GM12878 (cell line): ENCODE measurements at regions not wholly inside any gene's neighbourhood (a gene's known extent, or its start where the extent isn't known, plus 50 kb on each side); places are given as distances from the start of the nearest gene placed in this dataset.

Source experiments
- ATAC-seq: fragments of 200-7000 bp; cut with Tn5 transposase; 3 replicates; pipeline ENCODE4 v1.9.1; 2020; ENCODE audit warnings: mild to moderate bottlenecking, moderate library complexity
- BruUV-seq: library from RNA; stranded (reverse); fragments of 400-500 nt; replicated peaks from 2 replicates; lab custom pipeline; 2021; lab: Mats Ljungman, UMichigan
- CTCF ChIA-PET: fragments of 300-600 bp; sonication (Branson Sonifier 250); formaldehyde crosslinking; extraction: SDS; loops from one replicate; lab custom pipeline; 2021; ENCODE audit warnings: inconsistent platforms; lab: Yijun Ruan, JAX
- POLR2A ChIA-PET: fragments of 350-600 bp; formaldehyde crosslinking; extraction: SDS; loops from one replicate; lab custom pipeline; 2021; ENCODE audit warnings: inconsistent platforms; lab: Charles Lee
- RAD21 ChIA-PET: fragments of 300-600 bp; sonication (Branson Sonifier 250); formaldehyde crosslinking; loops from one replicate; lab custom pipeline; 2023; ENCODE audit warnings: antibody characterized with exemption; ENCODE audit not compliant: unreplicated experiment; lab: Charles Lee
- SMC1A ChIA-PET: fragments of 300-600 bp; sonication (Branson Sonifier 250); formaldehyde crosslinking; loops from one replicate; lab custom pipeline; 2023; ENCODE audit not compliant: unreplicated experiment, uncharacterized antibody; lab: Charles Lee
- DNase-seq: peaks from one replicate; pipeline ENCODE4 v3.0.0-alpha.2; 2011; ENCODE audit warnings: low read depth, low spot score
- FAIRE-seq: peaks from 3 replicates; lab custom pipeline; 2011; peaks lifted over from hg19 to GRCh38; lab: Jason Lieb, UNC
- H2AFZ ChIP-seq: 2 replicates; pipeline ENCODE4 v1.6.0; 2011; ENCODE audit warnings: low read depth, low read length, control low read depth; ENCODE audit not compliant: control insufficient read depth
- H3K27ac ChIP-seq: 2 replicates; pipeline ENCODE4 v1.5.1; 2011; ENCODE audit warnings: control low read depth; ENCODE audit not compliant: control insufficient read depth, insufficient read depth
- H3K27me3 ChIP-seq, 2 experiments: replicated peaks in 1 of 2; 2 replicates each; pipeline versions ENCODE4 v1.6.0 to v1.6.1; 2011; ENCODE audit warnings: low read length in 1 of 2; ENCODE audit not compliant: control insufficient read depth in 2 of 2, insufficient read depth in 2 of 2
- H3K36me3 ChIP-seq, 2 experiments: 2 replicates each; pipeline ENCODE4 v1.5.1; 2011; ENCODE audit warnings: low read length in 1 of 2; ENCODE audit not compliant: control insufficient read depth in 2 of 2, insufficient read depth in 2 of 2
- H3K4me1 ChIP-seq: 2 replicates; pipeline ENCODE4 v1.6.1; 2011; ENCODE audit warnings: mild to moderate bottlenecking, low read length, moderate library complexity, mixed read lengths; ENCODE audit not compliant: control insufficient read depth, insufficient read depth
- H3K4me2 ChIP-seq: 2 replicates; pipeline ENCODE4 v1.6.0; 2011; ENCODE audit warnings: control low read depth; ENCODE audit not compliant: control insufficient read depth, insufficient read depth
- H3K4me3 ChIP-seq: fragments of 200-600 bp; sonication (generic); 2 replicates; pipeline ENCODE4 v1.5.1; 2016
- H3K79me2 ChIP-seq: 2 replicates; pipeline ENCODE4 v1.6.0; 2011; ENCODE audit warnings: low read length; ENCODE audit not compliant: control insufficient read depth, insufficient read depth
- H3K9ac ChIP-seq: 2 replicates; pipeline ENCODE4 v1.8.0; 2011; ENCODE audit warnings: low read length, control low read depth, mixed read lengths; ENCODE audit not compliant: control insufficient read depth, insufficient read depth
- H3K9me3 ChIP-seq: replicated peaks from 3 replicates; pipeline ENCODE4 v1.5.1; 2011; ENCODE audit warnings: mild to moderate bottlenecking, low read length; ENCODE audit not compliant: control insufficient read depth, insufficient read depth
- H4K20me1 ChIP-seq: 2 replicates; pipeline ENCODE4 v1.6.0; 2011; ENCODE audit not compliant: control insufficient read depth, insufficient read depth
- E2F8 ChIP-seq: fragments of 450-650 bp; IDR thresholded peaks from 2 replicates; pipeline ENCODE4 v1.6.1; 2018; ENCODE audit warnings: mild to moderate bottlenecking, low read depth, moderate library complexity; ENCODE audit not compliant: partially characterized antibody
- ETV6 ChIP-seq, 2 experiments: fragments of 450-650 bp in 1 of 2; IDR thresholded peaks in 1 of 2; conservative IDR thresholded peaks in 1 of 2; 2 replicates each; pipeline ENCODE4 v1.6.1; 2014; ENCODE audit warnings: antibody characterized with exemption in 1 of 2, borderline replicate concordance in 1 of 2, low read depth in 1 of 2, mild to moderate bottlenecking in 1 of 2, moderate library complexity in 1 of 2
- EZH2 ChIP-seq: IDR thresholded peaks from 2 replicates; pipeline ENCODE4 v1.6.1; 2012; ENCODE audit warnings: low read depth, mild to moderate bottlenecking, control low read depth, inconsistent platforms, low read length, borderline replicate concordance; ENCODE audit not compliant: control insufficient read depth
- GABPA ChIP-seq: IDR thresholded peaks from 2 replicates; pipeline ENCODE4 v1.6.1; 2014; ENCODE audit warnings: antibody characterized with exemption, low read depth, mild to moderate bottlenecking, inconsistent platforms
- IKZF1 ChIP-seq: fragments of 450-650 bp; conservative IDR thresholded peaks from 2 replicates; pipeline ENCODE4 v1.6.1; 2017; ENCODE audit warnings: antibody characterized with exemption, mild to moderate bottlenecking
- LARP7 ChIP-seq: fragments of 450-650 bp; IDR thresholded peaks from 2 replicates; pipeline ENCODE4 v1.6.1; 2017; ENCODE audit warnings: mild to moderate bottlenecking
- MEF2B ChIP-seq: fragments of 450-650 bp; IDR thresholded peaks from 2 replicates; pipeline ENCODE4 v1.6.1; 2018; ENCODE audit warnings: mild to moderate bottlenecking, moderate library complexity; ENCODE audit not compliant: partially characterized antibody, poor library complexity, severe bottlenecking
- PML ChIP-seq: IDR thresholded peaks from 2 replicates; pipeline ENCODE4 v1.6.1; 2012; ENCODE audit warnings: low read length, inconsistent platforms
- RCOR1 ChIP-seq: conservative IDR thresholded peaks from 2 replicates; pipeline ENCODE4 v1.6.1; 2012; ENCODE audit warnings: low read depth, low read length, improper control_type of control experiment
- REST ChIP-seq: IDR thresholded peaks from 2 replicates; pipeline ENCODE4 v1.6.1; 2012; ENCODE audit warnings: mild to moderate bottlenecking, low read depth, low read length
- RFX5 ChIP-seq: IDR thresholded peaks from 2 replicates; pipeline ENCODE4 v1.6.1; 2011; ENCODE audit warnings: low read depth, low read length, improper control_type of control experiment
- SMAD5 ChIP-seq: IDR thresholded peaks from 2 replicates; pipeline ENCODE4 v1.6.1; 2016; ENCODE audit warnings: antibody characterized with exemption, low read depth
- ZBED1 ChIP-seq: IDR thresholded peaks from 2 replicates; pipeline ENCODE4 v1.6.1; 2016; ENCODE audit warnings: borderline replicate concordance
- ZBTB33 ChIP-seq: fragments of 450-650 bp; IDR thresholded peaks from 2 replicates; pipeline ENCODE4 v1.6.1; 2017; ENCODE audit warnings: mild to moderate bottlenecking
- WGBS: methylation state at CpG from one replicate; pipeline ENCODE4 v1.1.6; 2016; ENCODE audit warnings: low lambda C conversion rate; ENCODE audit not compliant: insufficient replicate concordance, insufficient coverage; ENCODE audit errors: missing lambda C conversion rate; 5-methylcytosine and 5-hydroxymethylcytosine counted together
- in situ Hi-C: fragments of 300-500 bp; cut with MboI; formaldehyde crosslinking; loops from 9 replicates; pipeline ENCODE4 v1.14.3; 2018; ENCODE audit warnings: mixed read lengths
- intact Hi-C: fragments of 100-400 bp; cut with micrococcal nuclease; formaldehyde crosslinking; loops from one replicate; pipeline ENCODE4 v1.14.2; 2022; ENCODE audit not compliant: unreplicated experiment

GRCh38 chr16:6274351-6274750 lies 1058.3 kb upstream of the RBFOX1 start:
- no peak overlapping the region for H3K9ac ChIP-seq
- no peaks in the 10 kb centered on the region for H3K9me3 ChIP-seq
- H2AFZ ChIP-seq, result no peak overlapping the region
- RAD21 ChIA-PET, result no interaction called here
- intact Hi-C loops (no loop called here), in situ Hi-C loops (no loop called here)
- 92% methylated on average over 3 of the region's 3 CpGs for WGBS
- no peaks in the 10 kb centered on the region for H4K20me1 ChIP-seq
- no peak overlapping the region for H3K4me3 ChIP-seq
- DNase-seq, result no peak
- no peak overlapping the region for H3K27ac ChIP-seq
- no peak for ATAC-seq
- FAIRE-seq, result no peak
- no TSS peak for BruUV-seq
- no peaks in the 10 kb centered on the region for H3K36me3 ChIP-seq
- no peaks in the 10 kb centered on the region for H3K79me2 ChIP-seq
- CTCF ChIA-PET, result no interaction called here
- no peaks in the 10 kb centered on the region for H3K27me3 ChIP-seq
- no peaks in the 10 kb centered on the region for H3K4me1 ChIP-seq
- no peak overlapping the region for H3K4me2 ChIP-seq
- POLR2A ChIA-PET, result no interaction called here
- SMC1A ChIA-PET, result no interaction called here
- TF ChIP-seq IKZF1, result no peak
- no peak for TF ChIP-seq REST
- no peak for TF ChIP-seq PML
- no peak for TF ChIP-seq MEF2B
- no peak for TF ChIP-seq RCOR1
- no peak for TF ChIP-seq ZBTB33
- TF ChIP-seq EZH2, result no peak
- TF ChIP-seq ETV6 (conservative IDR thresholded peaks at IDR 0.05 in 1 of 2, IDR thresholded peaks at IDR 0.05 in 1 of 2; ENCODE audit: borderline replicate concordance in 1 of 2, low read depth in 1 of 2), result no peak
- TF ChIP-seq SMAD5, result no peak
- TF ChIP-seq LARP7, result no peak
- TF ChIP-seq E2F8, result no peak
- no peak for TF ChIP-seq ZBED1
- TF ChIP-seq RFX5, result no peak
- no peak for TF ChIP-seq GABPA
